Liver (tissue), 3 donors: ENCODE measurements at regions not wholly inside any gene's neighbourhood (a gene's known extent, or its start where the extent isn't known, plus 50 kb on each side); places are given as distances from the start of the nearest gene placed in this dataset.

Source experiments
- CTCF ChIP-seq: fragments of 150-350 bp; IDR thresholded peaks from 2 replicates; pipeline ENCODE4 v1.5.1; 2017; ENCODE audit warnings: improper control_type of control experiment, low read depth, low read length; ENCODE audit not compliant: missing input control
- GABPA ChIP-seq, 2 donors: IDR thresholded peaks in 1 of 2; conservative IDR thresholded peaks in 1 of 2; 2 replicates each; pipeline ENCODE4 v1.6.1; 2016; ENCODE audit warnings: antibody characterized with exemption in 2 of 2, mild to moderate bottlenecking in 1 of 2, moderate library complexity in 1 of 2
- HNF4G ChIP-seq: IDR thresholded peaks from 2 replicates; pipeline ENCODE4 v1.6.1; 2016; ENCODE audit warnings: antibody characterized with exemption
- JUND ChIP-seq, 2 donors: IDR thresholded peaks; 2 replicates each; pipeline ENCODE4 v1.6.1; 2016; ENCODE audit warnings: antibody characterized with exemption in 2 of 2
- RAD21 ChIP-seq, 2 donors: IDR thresholded peaks; 2 replicates each; pipeline ENCODE4 v1.6.1; 2016; ENCODE audit warnings: antibody characterized with exemption in 2 of 2, mild to moderate bottlenecking in 2 of 2
- REST ChIP-seq: IDR thresholded peaks from 2 replicates; pipeline ENCODE4 v1.6.1; 2016; ENCODE audit warnings: antibody characterized with exemption, mild to moderate bottlenecking
- RXRA ChIP-seq, 2 donors: IDR thresholded peaks; 2 replicates each; pipeline ENCODE4 v1.6.1; 2017 to 2018; ENCODE audit warnings: antibody characterized with exemption in 2 of 2, mild to moderate bottlenecking in 1 of 2
- SP1 ChIP-seq: IDR thresholded peaks from 2 replicates; pipeline ENCODE4 v1.6.1; 2018; ENCODE audit warnings: antibody characterized with exemption, mild to moderate bottlenecking
- YY1 ChIP-seq: IDR thresholded peaks from 2 replicates; pipeline ENCODE4 v1.6.1; 2016; ENCODE audit warnings: antibody characterized with exemption, mild to moderate bottlenecking
- TF ChIP-seq, protein P1 (sequence below): IDR thresholded peaks from 2 replicates; pipeline ENCODE4 v1.6.1; 2016; ENCODE audit warnings: antibody characterized with exemption
- TF ChIP-seq, protein P2 (sequence below): IDR thresholded peaks from 2 replicates; pipeline ENCODE4 v1.6.1; 2016; ENCODE audit warnings: antibody characterized with exemption
- donor health status: healthy.
- donor health status: healthy.

DNA sequence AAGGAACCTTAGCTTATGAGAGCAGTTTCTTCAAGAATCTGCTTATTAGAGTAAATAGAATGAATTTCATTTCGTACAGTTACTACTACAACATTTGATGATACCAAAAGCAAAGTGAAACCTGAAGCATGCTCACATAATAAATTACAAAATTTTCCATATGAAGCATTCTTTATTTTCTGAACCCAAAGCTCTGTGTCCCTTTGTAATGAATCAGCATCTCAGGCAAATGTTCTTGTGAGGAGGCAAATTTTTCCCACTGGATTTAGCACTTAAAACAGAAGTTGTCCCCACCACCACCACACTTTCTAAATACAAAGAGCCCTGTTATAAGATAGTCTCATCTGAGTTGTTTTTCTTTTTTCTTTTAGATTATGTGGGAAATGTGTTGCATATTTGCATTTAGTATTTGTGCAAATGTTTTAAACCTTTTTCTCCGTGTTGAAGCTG is 70.7 kb upstream of the NFKB1 start:
- TF ChIP-seq RXRA (IDR thresholded peaks at IDR 0.05): no peak
- no peak for TF ChIP-seq CTCF
- TF ChIP-seq, protein P1, sequence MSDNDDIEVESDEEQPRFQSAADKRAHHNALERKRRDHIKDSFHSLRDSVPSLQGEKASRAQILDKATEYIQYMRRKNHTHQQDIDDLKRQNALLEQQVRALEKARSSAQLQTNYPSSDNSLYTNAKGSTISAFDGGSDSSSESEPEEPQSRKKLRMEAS: no peak
- no peak for TF ChIP-seq SP1
- no peak for TF ChIP-seq GABPA (IDR thresholded peaks at IDR 0.05 in 1 of 2, conservative IDR thresholded peaks at IDR 0.05 in 1 of 2)
- TF ChIP-seq HNF4G: no peak
- TF ChIP-seq JUND (IDR thresholded peaks at IDR 0.05): no peak
- TF ChIP-seq, protein P2, sequence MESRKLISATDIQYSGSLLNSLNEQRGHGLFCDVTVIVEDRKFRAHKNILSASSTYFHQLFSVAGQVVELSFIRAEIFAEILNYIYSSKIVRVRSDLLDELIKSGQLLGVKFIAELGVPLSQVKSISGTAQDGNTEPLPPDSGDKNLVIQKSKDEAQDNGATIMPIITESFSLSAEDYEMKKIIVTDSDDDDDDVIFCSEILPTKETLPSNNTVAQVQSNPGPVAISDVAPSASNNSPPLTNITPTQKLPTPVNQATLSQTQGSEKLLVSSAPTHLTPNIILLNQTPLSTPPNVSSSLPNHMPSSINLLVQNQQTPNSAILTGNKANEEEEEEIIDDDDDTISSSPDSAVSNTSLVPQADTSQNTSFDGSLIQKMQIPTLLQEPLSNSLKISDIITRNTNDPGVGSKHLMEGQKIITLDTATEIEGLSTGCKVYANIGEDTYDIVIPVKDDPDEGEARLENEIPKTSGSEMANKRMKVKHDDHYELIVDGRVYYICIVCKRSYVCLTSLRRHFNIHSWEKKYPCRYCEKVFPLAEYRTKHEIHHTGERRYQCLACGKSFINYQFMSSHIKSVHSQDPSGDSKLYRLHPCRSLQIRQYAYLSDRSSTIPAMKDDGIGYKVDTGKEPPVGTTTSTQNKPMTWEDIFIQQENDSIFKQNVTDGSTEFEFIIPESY: peak; percentile 3
- no peak for TF ChIP-seq RAD21 (IDR thresholded peaks at IDR 0.05)
- TF ChIP-seq REST: no peak
- TF ChIP-seq YY1: no peak
